AG09319 (cell line): ENCODE measurements at regions not wholly inside any gene's neighbourhood (a gene's known extent, or its start where the extent isn't known, plus 50 kb on each side); places are given as distances from the start of the nearest gene placed in this dataset.

Experiments used
- DNase-seq: peaks from one replicate; pipeline ENCODE4 v3.0.0-alpha.2; 2010; ENCODE audit warnings: low read depth; ENCODE audit errors: extremely low read depth
- TF ChIP-seq, protein P1 (sequence below): IDR thresholded peaks from 2 replicates; pipeline ENCODE4 v1.5.1; 2011; ENCODE audit warnings: low read depth, mild to moderate bottlenecking, inconsistent platforms, low read length, moderate library complexity

DNA sequence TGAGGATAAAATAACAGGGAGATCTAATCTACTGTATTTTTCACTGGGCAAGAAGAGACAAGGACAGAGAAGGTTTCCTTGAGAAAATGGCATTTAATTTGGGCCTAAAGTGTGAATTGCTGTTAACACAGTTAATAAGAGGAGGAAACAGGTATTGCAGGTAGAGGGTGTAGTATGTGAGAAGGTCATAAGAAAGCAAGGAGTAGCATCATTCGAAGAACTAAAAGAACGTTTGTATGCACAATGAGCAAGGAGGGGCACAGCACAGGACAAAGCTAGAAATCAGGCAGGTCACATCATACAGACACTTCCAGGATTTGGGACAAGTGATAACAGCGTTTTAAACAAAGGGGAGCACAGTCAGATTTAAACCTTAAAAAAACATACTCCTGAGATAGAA is 85.1 kb upstream of the PLEKHA5 start:
- TF ChIP-seq, protein P1, sequence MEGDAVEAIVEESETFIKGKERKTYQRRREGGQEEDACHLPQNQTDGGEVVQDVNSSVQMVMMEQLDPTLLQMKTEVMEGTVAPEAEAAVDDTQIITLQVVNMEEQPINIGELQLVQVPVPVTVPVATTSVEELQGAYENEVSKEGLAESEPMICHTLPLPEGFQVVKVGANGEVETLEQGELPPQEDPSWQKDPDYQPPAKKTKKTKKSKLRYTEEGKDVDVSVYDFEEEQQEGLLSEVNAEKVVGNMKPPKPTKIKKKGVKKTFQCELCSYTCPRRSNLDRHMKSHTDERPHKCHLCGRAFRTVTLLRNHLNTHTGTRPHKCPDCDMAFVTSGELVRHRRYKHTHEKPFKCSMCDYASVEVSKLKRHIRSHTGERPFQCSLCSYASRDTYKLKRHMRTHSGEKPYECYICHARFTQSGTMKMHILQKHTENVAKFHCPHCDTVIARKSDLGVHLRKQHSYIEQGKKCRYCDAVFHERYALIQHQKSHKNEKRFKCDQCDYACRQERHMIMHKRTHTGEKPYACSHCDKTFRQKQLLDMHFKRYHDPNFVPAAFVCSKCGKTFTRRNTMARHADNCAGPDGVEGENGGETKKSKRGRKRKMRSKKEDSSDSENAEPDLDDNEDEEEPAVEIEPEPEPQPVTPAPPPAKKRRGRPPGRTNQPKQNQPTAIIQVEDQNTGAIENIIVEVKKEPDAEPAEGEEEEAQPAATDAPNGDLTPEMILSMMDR: no peak
- DNase-seq: no peak

DNA sequence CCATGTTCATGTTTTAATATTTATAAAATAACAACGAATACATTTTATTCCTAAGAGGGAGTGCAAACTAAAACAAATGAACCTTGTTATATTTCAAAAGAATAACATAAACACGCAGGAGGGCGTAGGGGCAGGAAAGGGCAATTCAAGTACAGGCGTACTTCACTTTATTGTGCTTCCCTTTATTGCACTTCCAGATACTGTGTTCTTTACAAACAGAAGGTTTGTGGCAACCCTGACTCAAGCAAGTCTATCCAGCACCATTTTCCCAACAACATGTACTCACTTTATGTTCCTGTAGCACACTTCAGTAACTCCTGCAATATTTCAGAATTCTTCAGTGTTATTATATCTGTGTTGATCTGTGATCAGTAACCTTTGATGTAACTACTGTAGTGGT is 84.6 kb upstream of the PLEKHA5 start:
- DNase-seq: no peak
- TF ChIP-seq, protein P1: no peak

DNA sequence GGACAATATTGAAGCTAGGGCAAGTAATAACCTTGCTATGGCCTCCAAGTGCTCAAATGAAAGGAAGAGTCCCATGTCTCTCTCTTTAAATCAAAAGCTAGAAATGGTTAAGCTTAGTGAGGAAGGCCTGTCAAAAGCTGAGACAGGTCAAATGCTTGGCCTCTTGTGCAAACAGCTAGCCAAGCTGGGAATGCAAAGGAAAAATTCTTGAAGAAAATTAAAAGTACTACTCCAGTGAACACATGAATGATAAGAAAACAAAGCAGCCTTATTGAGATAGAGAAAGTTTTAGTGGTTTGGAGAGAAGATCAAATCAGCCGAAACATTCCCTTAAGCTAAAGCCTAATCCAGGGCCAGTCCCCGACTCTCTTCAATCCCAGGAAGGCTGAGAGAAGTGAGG is 84.1 kb upstream of the PLEKHA5 start:
- no peak for DNase-seq
- TF ChIP-seq, protein P1: no peak

DNA sequence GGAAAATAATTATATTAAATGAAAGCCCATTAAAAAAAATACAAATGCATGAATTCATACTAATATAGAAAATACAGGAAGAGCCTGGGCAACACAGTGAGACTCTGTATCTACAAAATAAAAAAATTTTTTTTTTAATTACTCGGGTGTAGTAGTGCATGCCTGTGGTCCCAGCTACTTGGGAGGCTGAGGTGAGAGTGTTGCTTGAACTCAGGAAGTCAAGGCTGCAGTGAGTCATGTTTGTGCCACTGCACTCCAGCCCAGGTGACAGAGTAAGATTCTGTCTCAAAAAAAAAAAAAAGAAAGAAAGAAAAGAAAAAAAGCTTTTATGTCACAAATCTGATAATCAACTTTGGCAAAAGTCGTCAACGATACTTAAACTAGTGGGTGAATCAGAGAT is 80.6 kb upstream of the PLEKHA5 start:
- DNase-seq: no peak
- TF ChIP-seq, protein P1: no peak

DNA sequence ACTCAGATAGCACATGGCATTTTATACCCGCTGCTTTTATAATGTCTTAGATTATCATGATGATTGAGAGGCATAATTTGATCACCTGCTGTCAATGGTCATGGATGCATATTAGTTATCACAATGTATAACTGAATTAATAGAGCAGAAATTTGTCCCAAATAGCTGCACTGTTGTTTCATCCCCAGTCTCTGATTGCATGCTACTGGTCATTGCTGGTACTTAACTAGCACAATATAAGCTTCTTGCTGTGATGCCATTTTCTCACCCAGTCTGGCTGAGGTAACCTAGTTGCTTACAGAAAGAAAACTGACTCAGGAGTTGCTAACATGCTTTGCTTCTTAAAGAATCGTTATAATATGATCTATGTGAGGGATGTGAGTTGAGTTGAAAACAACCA is 76.8 kb upstream of the PLEKHA5 start:
- DNase-seq: no peak
- TF ChIP-seq, protein P1: no peak

DNA sequence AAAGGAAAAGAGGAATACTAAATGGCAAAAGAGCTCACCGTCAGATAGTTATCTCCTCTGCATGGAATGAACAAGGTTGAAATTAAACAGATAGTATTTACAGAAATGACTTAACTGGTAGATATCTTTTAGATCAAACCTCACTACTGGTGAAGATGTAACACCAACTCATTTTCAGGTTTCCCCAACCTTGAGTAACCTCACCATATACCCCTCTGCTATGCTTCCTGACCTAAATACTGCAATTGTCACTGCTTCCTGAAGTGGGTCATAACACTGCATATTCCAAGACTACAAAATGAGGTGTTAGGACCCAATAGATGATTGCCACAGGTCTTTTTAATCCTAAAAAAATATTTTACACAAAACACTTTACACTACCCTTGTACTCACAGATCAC is 76.3 kb upstream of the PLEKHA5 start:
- no peak for DNase-seq
- TF ChIP-seq, protein P1: no peak

DNA sequence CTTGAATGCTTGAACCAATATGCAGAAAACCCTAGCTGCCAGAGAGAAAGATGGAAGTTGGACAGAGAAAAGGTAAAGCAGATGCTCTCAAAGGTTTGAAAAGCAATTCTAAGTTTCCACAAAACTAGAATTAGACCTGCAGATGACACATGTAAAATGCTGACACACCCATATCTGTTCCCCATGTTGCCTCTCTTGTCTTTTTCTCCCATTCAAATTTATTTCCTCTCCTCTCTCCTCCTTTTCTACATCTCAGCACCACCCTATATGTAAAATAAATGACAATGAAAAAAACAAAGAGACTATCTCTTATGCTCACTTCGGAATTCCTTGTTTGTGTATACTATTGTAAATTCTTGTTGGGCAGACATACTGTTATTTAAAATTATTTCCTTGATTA is 75.5 kb upstream of the PLEKHA5 start:
- TF ChIP-seq, protein P1: no peak
- DNase-seq: no peak

DNA sequence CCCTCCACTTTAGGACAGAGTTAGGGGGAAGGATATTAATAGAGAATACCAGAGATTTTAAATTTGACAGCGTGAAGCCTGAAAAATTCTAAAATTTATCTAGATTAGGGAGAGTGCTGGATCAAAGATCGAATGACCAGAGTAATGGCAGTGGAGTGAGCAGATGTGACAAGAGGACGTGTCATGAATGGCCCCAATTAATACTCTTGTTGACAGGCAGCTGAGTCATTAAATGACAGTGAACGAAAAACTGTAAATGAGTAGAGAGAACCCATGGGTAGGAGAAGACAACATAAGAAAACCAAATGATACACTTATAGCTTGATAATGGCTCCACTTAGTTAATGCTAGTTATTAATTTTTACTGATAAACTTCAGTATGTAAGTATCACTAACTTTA is 73.9 kb upstream of the PLEKHA5 start:
- DNase-seq: no peak
- TF ChIP-seq, protein P1: no peak
